ENCODE measurements at regions not wholly inside any gene's neighbourhood (a gene's known extent, or its start where the extent isn't known, plus 50 kb on each side); places are given as distances from the start of the nearest gene placed in this dataset.
"Not testable (repeated sequence)": the region's sequence is repeated elsewhere in the genome, so short reads cannot be mapped to it uniquely, and the experiment has no call there.

DNA sequence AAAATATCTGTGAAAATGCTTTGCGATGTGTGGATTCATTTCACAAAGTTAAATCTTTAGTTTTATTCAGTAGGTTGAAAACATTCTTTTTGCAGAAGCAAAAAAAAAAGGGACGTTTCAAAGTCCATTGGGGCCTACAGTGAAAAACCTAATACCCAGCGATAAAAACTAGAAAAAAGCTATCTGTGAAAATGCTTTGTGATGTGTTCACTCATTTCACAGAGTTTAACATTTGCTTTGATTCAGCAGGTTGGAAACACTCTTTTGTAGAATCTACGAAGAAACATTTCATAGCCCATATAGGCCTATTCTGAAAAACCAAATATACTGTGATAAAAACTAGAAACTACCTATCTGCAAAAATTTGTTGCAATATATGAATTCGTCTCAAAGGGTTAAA is 113.6 kb upstream of the WSB1 start:
- no peaks in the 10 kb centered on the region for H3K27me3 ChIP-seq (ENCODE audit: insufficient read depth, low read depth, low read length)
- no peaks in the 10 kb centered on the region for H4K20me1 ChIP-seq (ENCODE audit: insufficient read depth)
- H3K9ac ChIP-seq (ENCODE audit: low read length): no peak overlapping the region
- H3K9me2 ChIP-seq (ENCODE audit: insufficient read depth, low read length): no peaks in the 10 kb centered on the region
- H3K36me3 ChIP-seq (ENCODE audit: insufficient read depth, low read length): no peaks in the 10 kb centered on the region
- no peaks in the 10 kb centered on the region for H3K79me2 ChIP-seq (replicated peaks; ENCODE audit: insufficient read depth, low read length)
- no peaks in the 10 kb centered on the region for H3F3A ChIP-seq (ENCODE audit: insufficient read depth, low read length, poor library complexity, severe bottlenecking)
- H3K9me3 ChIP-seq (ENCODE audit: low read length): no peaks in the 10 kb centered on the region
- H3K4me2 ChIP-seq (ENCODE audit: low read length): no peak overlapping the region
- TF ChIP-seq, protein P1, sequence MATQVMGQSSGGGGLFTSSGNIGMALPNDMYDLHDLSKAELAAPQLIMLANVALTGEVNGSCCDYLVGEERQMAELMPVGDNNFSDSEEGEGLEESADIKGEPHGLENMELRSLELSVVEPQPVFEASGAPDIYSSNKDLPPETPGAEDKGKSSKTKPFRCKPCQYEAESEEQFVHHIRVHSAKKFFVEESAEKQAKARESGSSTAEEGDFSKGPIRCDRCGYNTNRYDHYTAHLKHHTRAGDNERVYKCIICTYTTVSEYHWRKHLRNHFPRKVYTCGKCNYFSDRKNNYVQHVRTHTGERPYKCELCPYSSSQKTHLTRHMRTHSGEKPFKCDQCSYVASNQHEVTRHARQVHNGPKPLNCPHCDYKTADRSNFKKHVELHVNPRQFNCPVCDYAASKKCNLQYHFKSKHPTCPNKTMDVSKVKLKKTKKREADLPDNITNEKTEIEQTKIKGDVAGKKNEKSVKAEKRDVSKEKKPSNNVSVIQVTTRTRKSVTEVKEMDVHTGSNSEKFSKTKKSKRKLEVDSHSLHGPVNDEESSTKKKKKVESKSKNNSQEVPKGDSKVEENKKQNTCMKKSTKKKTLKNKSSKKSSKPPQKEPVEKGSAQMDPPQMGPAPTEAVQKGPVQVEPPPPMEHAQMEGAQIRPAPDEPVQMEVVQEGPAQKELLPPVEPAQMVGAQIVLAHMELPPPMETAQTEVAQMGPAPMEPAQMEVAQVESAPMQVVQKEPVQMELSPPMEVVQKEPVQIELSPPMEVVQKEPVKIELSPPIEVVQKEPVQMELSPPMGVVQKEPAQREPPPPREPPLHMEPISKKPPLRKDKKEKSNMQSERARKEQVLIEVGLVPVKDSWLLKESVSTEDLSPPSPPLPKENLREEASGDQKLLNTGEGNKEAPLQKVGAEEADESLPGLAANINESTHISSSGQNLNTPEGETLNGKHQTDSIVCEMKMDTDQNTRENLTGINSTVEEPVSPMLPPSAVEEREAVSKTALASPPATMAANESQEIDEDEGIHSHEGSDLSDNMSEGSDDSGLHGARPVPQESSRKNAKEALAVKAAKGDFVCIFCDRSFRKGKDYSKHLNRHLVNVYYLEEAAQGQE (IDR thresholded peaks at IDR 0.05; ENCODE audit: borderline replicate concordance): no peak
- no peak for TF ChIP-seq EZH2 (IDR thresholded peaks at IDR 0.05; ENCODE audit: borderline replicate concordance, insufficient read depth, low read length, poor library complexity, severe bottlenecking)
- no peak for TF ChIP-seq EP300 (conservative IDR thresholded peaks at IDR 0.05; ENCODE audit: poor library complexity, severe bottlenecking)
- no peak for TF ChIP-seq POLR2AphosphoS5 (IDR thresholded peaks at IDR 0.05)
- TF ChIP-seq SMC3 (conservative IDR thresholded peaks at IDR 0.05; ENCODE audit: poor library complexity): no peak
- TF ChIP-seq MXI1 (conservative IDR thresholded peaks at IDR 0.05; ENCODE audit: poor library complexity, severe bottlenecking): no peak
- TF ChIP-seq, protein P2, sequence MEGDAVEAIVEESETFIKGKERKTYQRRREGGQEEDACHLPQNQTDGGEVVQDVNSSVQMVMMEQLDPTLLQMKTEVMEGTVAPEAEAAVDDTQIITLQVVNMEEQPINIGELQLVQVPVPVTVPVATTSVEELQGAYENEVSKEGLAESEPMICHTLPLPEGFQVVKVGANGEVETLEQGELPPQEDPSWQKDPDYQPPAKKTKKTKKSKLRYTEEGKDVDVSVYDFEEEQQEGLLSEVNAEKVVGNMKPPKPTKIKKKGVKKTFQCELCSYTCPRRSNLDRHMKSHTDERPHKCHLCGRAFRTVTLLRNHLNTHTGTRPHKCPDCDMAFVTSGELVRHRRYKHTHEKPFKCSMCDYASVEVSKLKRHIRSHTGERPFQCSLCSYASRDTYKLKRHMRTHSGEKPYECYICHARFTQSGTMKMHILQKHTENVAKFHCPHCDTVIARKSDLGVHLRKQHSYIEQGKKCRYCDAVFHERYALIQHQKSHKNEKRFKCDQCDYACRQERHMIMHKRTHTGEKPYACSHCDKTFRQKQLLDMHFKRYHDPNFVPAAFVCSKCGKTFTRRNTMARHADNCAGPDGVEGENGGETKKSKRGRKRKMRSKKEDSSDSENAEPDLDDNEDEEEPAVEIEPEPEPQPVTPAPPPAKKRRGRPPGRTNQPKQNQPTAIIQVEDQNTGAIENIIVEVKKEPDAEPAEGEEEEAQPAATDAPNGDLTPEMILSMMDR (IDR thresholded peaks at IDR 0.05; ENCODE audit: poor library complexity, severe bottlenecking): no peak
- no peak for TF ChIP-seq TAF1 (IDR thresholded peaks at IDR 0.05; ENCODE audit: low read depth)
- no peak overlapping the region for H3K27ac ChIP-seq (ENCODE audit: low read length)
- H2AFZ ChIP-seq (ENCODE audit: low read depth, low read length): no peak overlapping the region
- H3K4me3 ChIP-seq (ENCODE audit: low read length): no peak overlapping the region

DNA sequence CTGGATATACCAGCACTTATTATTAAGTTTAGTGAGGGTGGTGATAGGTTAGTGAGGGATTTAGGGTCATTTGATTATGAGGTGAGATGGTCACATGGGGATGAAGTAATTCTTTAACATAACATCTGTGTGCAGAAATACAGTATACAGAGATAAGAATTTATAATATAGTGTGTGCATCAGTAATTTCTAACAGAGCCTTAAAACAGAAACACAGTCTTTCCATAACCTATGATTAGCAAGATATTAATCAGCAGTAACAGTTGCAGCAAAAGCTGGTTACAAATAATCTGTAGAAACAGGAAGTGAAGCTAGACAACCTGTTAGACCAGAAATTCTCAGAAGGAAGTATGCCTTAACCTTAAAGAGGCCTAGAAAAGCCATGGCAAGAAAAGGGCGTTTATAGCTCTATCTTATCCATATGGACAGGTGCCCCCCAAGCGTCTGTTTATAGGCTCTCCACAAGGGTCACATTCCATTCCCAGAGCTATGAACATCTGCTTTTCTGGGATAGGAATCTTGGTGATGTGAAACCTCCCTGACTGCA is 112.5 kb upstream of the WSB1 start:
- H3F3A ChIP-seq (ENCODE audit: insufficient read depth, low read length, poor library complexity, severe bottlenecking); H3K9me3 ChIP-seq (ENCODE audit: low read length); H2AFZ ChIP-seq (ENCODE audit: low read depth, low read length); H4K20me1 ChIP-seq (ENCODE audit: insufficient read depth); H3K9ac ChIP-seq (ENCODE audit: low read length); H3K36me3 ChIP-seq (ENCODE audit: insufficient read depth, low read length); H3K9me2 ChIP-seq (ENCODE audit: insufficient read depth, low read length); H3K4me3 ChIP-seq (ENCODE audit: low read length); H3K4me2 ChIP-seq (ENCODE audit: low read length); H3K27ac ChIP-seq (ENCODE audit: low read length); H3K27me3 ChIP-seq (ENCODE audit: insufficient read depth, low read depth, low read length); H3K79me2 ChIP-seq (replicated peaks; ENCODE audit: insufficient read depth, low read length): not testable (repeated sequence)

DNA sequence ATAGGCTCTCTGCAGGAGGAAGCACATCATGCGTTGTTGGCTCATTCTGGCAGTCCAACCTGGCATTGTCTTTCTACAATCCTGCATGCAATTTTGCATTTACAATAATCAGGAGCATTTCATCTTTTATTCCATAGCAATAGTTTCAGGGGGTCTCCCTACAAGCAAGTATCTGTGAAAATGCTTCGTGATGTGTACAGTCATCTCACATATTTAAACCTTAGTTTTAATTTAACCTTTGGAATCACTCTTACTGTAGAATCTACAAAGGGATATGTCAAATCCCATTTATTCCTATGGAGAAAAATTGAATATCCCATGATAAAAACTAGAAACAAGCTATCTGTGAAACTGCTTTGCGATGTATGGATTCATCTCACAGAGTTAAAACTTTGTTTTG is 112.0 kb upstream of the WSB1 start:
- no peak overlapping the region for H3K4me3 ChIP-seq (ENCODE audit: low read length)
- no peaks in the 10 kb centered on the region for H4K20me1 ChIP-seq (ENCODE audit: insufficient read depth)
- H2AFZ ChIP-seq (ENCODE audit: low read depth, low read length): no peak overlapping the region
- H3K79me2 ChIP-seq (replicated peaks; ENCODE audit: insufficient read depth, low read length): no peaks in the 10 kb centered on the region
- TF ChIP-seq TAF1 (IDR thresholded peaks at IDR 0.05; ENCODE audit: low read depth) (no peak), EZH2 (IDR thresholded peaks at IDR 0.05; ENCODE audit: borderline replicate concordance, insufficient read depth, low read length, poor library complexity, severe bottlenecking) (no peak), RAD21 (conservative IDR thresholded peaks at IDR 0.05) (no peak), MXI1 (conservative IDR thresholded peaks at IDR 0.05; ENCODE audit: poor library complexity, severe bottlenecking) (no peak), SMC3 (conservative IDR thresholded peaks at IDR 0.05; ENCODE audit: poor library complexity) (no peak)
- TF ChIP-seq, protein P1 (IDR thresholded peaks at IDR 0.05; ENCODE audit: borderline replicate concordance): no peak
- TF ChIP-seq, protein P2 (IDR thresholded peaks at IDR 0.05; ENCODE audit: poor library complexity, severe bottlenecking): no peak
- H3K27ac ChIP-seq (ENCODE audit: low read length): no peak overlapping the region
- no peaks in the 10 kb centered on the region for H3K9me2 ChIP-seq (ENCODE audit: insufficient read depth, low read length)
- no peaks in the 10 kb centered on the region for H3F3A ChIP-seq (ENCODE audit: insufficient read depth, low read length, poor library complexity, severe bottlenecking)
- no peaks in the 10 kb centered on the region for H3K27me3 ChIP-seq (ENCODE audit: insufficient read depth, low read depth, low read length)
- H3K9me3 ChIP-seq (ENCODE audit: low read length): no peaks in the 10 kb centered on the region
- H3K4me2 ChIP-seq (ENCODE audit: low read length): no peak overlapping the region
- H3K36me3 ChIP-seq (ENCODE audit: insufficient read depth, low read length): no peaks in the 10 kb centered on the region
- H3K9ac ChIP-seq (ENCODE audit: low read length): no peak overlapping the region

Data from neural cell (in vitro differentiated cells).